ENCODE measurements at regions not wholly inside any gene's neighbourhood (a gene's known extent, or its start where the extent isn't known, plus 50 kb on each side); places are given as distances from the start of the nearest gene placed in this dataset.
A peak's percentile ranks its signal among the peaks of the same experiment; 100 is the strongest.
"Not testable (repeated sequence)": the region's sequence is repeated elsewhere in the genome, so short reads cannot be mapped to it uniquely, and the experiment has no call there.

DNA sequence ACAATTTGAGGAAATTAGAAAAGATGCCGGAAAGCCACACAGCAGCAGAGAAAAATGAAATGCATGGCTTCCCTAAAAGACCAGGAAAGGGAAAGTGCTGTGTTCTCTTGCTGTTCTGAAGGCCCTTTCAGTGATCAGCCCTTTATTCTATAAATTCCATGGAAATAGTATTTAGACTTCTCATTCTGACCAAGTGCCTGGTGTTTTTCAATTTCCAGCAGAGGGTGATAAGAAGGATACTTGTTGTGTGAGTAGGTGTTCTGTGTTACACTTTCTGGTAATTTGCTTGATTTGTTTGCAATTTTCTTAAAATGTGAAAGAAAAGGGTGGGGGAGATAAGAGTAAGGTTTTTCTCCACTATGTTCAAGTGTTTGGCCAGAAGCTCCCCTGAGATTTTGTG lies 504.5 kb downstream of the IRS1 start:
- no peak overlapping the region for H3K27ac ChIP-seq
- no peaks in the 10 kb centered on the region for H3K4me1 ChIP-seq (replicated peaks)
- H3K36me3 ChIP-seq: no peaks in the 10 kb centered on the region
- no peaks in the 10 kb centered on the region for H3K27me3 ChIP-seq (replicated peaks)
- no peak overlapping the region for H3K4me3 ChIP-seq
- no peak for DNase-seq (ENCODE audit: low read depth in 1 of 2, low spot score in 2 of 2)
- peaks cover 8% of the 10 kb centered on the region; the same call in 1 of the 2 replicates for H3K9me3 ChIP-seq (replicated peaks)

DNA sequence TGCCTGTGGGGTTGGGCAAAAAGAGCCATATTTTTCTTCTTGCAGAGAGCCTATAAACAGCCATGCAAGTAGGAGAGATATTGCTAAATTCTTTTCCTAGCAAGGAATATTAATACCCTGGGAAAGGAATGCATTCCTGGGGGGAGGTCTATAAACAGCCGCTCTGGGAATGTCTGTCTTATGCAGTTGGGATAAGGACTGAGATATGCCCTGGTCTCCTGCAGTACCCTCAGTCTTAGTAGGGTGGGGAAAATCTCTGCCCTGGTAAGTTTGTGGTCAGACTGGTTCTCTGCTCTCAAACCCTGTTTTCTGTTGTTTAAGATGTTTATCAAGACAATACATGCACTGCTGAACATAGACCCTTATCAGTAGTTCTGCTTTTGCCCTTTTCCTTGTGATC lies 508.3 kb downstream of the IRS1 start:
- H3K4me1 ChIP-seq (replicated peaks); H3K27me3 ChIP-seq (replicated peaks); H3K27ac ChIP-seq; H3K36me3 ChIP-seq; DNase-seq (ENCODE audit: low read depth in 1 of 2, low spot score in 2 of 2); H3K9me3 ChIP-seq (replicated peaks); H3K4me3 ChIP-seq: not testable (repeated sequence)

DNA sequence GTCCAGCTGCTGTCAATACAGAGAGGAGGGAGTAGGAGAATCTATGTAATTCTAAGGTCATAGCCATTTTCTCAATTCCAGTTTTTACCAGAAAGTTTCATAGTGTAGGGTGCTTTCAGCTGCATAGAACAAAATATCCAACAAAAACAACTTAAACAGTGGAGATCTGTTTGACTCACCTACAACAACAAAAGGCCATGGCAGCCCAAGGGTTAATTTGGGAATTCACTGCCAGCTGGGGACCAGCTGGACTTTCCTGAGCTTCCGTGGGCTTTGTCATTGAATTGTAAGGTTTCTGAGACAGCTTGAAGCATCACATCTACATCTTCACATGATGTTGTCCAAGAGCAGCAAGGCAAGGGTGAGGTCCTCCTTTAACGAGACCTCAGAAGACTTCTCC lies 512.7 kb downstream of the IRS1 start:
- no peak overlapping the region for H3K27ac ChIP-seq
- no peaks in the 10 kb centered on the region for H3K4me1 ChIP-seq (replicated peaks)
- no peak for DNase-seq (ENCODE audit: low read depth in 1 of 2, low spot score in 2 of 2)
- peaks cover 3% of the 10 kb centered on the region; the same call in 1 of the 2 replicates for H3K9me3 ChIP-seq (replicated peaks)
- no peaks in the 10 kb centered on the region for H3K36me3 ChIP-seq
- H3K4me3 ChIP-seq: no peak overlapping the region
- H3K27me3 ChIP-seq (replicated peaks): no peaks in the 10 kb centered on the region

DNA sequence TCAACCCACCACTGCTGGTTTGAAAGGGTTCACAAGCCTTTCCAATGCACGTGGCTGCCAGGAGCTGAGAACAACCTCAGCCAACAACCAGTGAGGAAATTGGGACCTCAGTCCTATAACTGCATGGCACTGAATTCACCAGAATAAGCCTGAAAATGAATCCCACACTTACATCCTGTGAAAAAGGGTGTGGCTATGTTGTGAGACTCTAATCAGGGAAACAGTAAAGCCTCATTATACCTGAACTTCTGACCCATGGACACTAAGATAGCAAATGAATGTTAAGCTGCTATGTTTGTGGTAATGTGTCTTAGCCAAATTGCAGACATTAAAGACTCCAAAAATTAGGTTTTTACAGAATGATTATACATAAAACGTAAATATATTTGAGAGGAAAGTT lies 515.8 kb downstream of the IRS1 start:
- no peaks in the 10 kb centered on the region for H3K27me3 ChIP-seq (replicated peaks)
- no peak for DNase-seq (ENCODE audit: low read depth in 1 of 2, low spot score in 2 of 2)
- no peaks in the 10 kb centered on the region for H3K36me3 ChIP-seq
- no peaks in the 10 kb centered on the region for H3K4me1 ChIP-seq (replicated peaks)
- H3K9me3 ChIP-seq (replicated peaks): no peaks in the 10 kb centered on the region; the same call in 1 of the 2 replicates
- H3K4me3 ChIP-seq: no peak overlapping the region
- no peak overlapping the region for H3K27ac ChIP-seq

- DNase-seq (ENCODE audit: low read depth in 1 of 2, low spot score in 2 of 2): no peak
- H3K27ac ChIP-seq: no peak overlapping the region
- H3K4me1 ChIP-seq (replicated peaks): no peaks in the 10 kb centered on the region
- H3K4me3 ChIP-seq: no peak overlapping the region
- H3K27me3 ChIP-seq (replicated peaks): no peaks in the 10 kb centered on the region
- no peaks in the 10 kb centered on the region; the same call in 1 of the 2 replicates for H3K9me3 ChIP-seq (replicated peaks)
- H3K36me3 ChIP-seq: no peaks in the 10 kb centered on the region
Measured at GRCh38 chr2:226282151-226282550, 517.5 kb downstream of the IRS1 start.

DNA sequence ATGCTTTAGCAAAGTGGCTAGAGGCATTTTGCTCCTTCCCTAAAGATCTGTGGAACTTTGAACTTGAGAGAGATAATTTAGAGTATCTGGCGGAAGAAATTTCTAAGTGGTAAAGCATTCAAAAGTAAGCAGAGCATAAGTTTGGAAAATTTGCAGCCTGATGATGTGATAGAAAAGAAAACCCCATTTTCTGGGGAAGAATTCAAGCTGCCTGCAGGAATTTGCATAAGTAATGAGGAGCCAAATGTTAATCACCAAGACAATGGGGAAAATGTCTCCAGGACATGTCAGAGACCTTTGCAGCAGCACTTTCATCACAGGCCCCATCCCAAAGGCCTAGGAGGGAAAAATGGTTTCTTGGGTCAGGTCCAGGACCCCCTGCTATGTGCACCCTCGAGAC lies 519.5 kb downstream of the IRS1 start:
- not testable (repeated sequence) for H3K27ac ChIP-seq; H3K9me3 ChIP-seq (replicated peaks); DNase-seq (ENCODE audit: low read depth in 1 of 2, low spot score in 2 of 2); H3K27me3 ChIP-seq (replicated peaks); H3K36me3 ChIP-seq; H3K4me1 ChIP-seq (replicated peaks); H3K4me3 ChIP-seq

DNA sequence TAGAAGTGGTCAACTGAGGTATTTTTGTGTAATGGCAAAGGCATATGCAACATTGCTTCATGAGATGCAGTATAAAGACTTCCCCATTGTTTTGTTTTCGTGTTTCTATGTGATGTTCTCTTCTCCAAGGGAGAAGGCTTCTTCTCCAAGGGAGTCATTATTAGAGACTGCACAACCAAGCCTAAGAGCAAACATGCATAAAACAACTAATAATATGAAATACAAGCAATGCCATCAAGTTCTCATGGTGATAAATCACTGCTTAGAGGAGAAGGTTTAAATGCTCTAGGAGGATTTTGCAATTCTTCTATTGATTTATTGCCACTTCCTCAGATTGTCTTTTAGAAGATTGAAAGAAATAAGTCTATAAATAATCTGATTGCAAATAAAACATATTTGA lies 524.4 kb downstream of the IRS1 start:
- no peaks in the 10 kb centered on the region for H3K27me3 ChIP-seq (replicated peaks)
- H3K4me1 ChIP-seq (replicated peaks): 0 out of 2 replicates have a peak, but pooled peaks cover 7% of the 10 kb centered on the region
- no peak overlapping the region for H3K4me3 ChIP-seq
- no peaks in the 10 kb centered on the region for H3K9me3 ChIP-seq (replicated peaks)
- no peak for DNase-seq (ENCODE audit: low read depth in 1 of 2, low spot score in 2 of 2)
- no peaks in the 10 kb centered on the region for H3K36me3 ChIP-seq
- H3K27ac ChIP-seq: no peak overlapping the region

DNA sequence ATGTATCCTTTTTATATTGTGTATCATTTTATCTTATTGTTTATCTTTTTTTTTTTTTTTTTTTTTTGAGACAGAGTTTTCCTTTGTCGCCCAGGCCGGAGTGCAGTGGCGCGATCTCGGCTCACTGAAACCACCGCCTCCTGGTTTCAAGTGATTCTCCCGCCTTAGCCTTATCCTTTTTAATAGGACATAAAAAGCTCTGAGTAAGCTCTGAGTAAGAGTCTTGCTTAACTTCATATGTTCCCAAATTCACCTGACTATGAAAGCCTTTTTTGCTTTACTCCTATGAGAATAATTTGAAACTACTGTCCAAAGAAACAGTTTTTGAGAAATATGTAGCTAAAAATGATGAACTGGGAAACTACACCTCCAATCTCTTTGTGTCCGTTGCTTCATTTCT lies 525.5 kb downstream of the IRS1 start:
- Histone ChIP-seq H3K4me3 (no peak overlapping the region), H3K4me1 (replicated peaks) (0 out of 2 replicates have a peak, but pooled peaks cover 7% of the 10 kb centered on the region), H3K36me3 (no peaks in the 10 kb centered on the region), H3K27me3 (replicated peaks) (no peaks in the 10 kb centered on the region), H3K27ac (no peak overlapping the region), H3K9me3 (replicated peaks) (no peaks in the 10 kb centered on the region)
- DNase-seq (ENCODE audit: low read depth in 1 of 2, low spot score in 2 of 2): no peak

- H3K27me3 ChIP-seq (replicated peaks): no peaks in the 10 kb centered on the region
- H3K4me3 ChIP-seq: no peak overlapping the region
- H3K27ac ChIP-seq: no peak overlapping the region
- DNase-seq (ENCODE audit: low read depth in 1 of 2, low spot score in 2 of 2): no peak
- H3K4me1 ChIP-seq (replicated peaks): 0 out of 2 replicates have a peak, but pooled peaks cover 7% of the 10 kb centered on the region
- no peaks in the 10 kb centered on the region for H3K9me3 ChIP-seq (replicated peaks)
- no peaks in the 10 kb centered on the region for H3K36me3 ChIP-seq
Measured at GRCh38 chr2:226273440-226273839, 526.2 kb downstream of the IRS1 start.

DNA sequence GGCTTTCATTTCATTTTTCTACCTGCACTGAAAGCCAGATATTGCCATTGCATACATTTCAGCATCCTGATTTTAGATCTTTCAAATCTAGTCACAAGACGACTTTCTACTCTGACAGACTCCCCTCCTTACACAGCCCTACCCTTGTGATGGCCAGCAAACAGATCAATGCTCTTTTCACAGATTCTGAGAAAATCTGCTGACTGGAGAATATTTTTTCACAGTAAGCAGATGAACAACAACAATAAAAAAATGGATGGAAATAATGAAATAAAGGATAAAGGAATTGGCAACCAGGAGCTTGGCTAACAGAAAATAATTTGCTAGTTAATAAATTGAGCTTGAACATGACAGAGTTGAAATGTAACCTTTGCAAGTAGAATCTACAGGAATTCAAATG lies 527.2 kb downstream of the IRS1 start:
- Histone ChIP-seq H3K27ac (no peak overlapping the region), H3K36me3 (no peaks in the 10 kb centered on the region)

DNA sequence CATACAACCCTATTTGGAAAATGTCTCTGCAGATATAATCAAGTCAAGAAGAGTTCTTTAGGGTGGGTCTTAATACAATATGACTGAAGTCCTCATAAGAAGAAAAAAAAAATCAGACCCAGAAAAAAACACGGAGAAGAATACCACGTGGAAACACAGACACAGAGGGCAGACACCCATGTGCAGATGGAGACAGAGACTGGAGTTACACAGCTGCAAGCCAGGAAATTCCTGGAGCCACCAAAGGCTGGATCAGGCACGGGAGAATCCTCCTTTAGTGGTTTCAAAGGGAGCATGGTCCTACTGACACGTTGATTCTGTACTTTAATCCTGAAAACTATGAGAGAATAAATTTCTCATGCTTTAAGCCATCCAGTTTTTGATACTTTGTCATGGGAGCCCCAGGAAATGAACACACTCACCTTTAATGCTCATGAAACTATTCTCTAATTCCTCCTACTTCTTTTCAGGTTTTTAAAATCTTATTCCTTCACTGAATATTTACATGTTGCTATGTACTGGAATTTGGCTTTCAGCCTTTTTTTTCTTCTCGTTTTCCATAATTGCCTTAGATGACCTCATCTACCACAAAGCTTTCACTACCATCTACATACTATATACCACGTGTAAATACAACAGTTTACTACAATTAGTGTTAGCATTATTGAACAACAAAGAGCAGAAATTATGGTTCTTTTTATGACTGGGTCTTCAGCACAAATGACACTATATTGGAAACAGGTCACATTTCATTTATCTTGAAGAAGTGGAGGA lies 529.1 kb downstream of the IRS1 start:
- H3K4me1 ChIP-seq (replicated peaks): 0 out of 2 replicates have a peak, but pooled peaks cover 7% of the 10 kb centered on the region
- H3K4me3 ChIP-seq: no peak overlapping the region
- no peak overlapping the region for H3K27ac ChIP-seq
- DNase-seq (ENCODE audit: low read depth in 1 of 2, low spot score in 2 of 2): peak in 1 of 2 experiments; percentile 15
- H3K9me3 ChIP-seq (replicated peaks): no peaks in the 10 kb centered on the region
- no peaks in the 10 kb centered on the region for H3K36me3 ChIP-seq
- H3K27me3 ChIP-seq (replicated peaks): no peaks in the 10 kb centered on the region

More for the DNA sequence above, 527.2 kb downstream of the IRS1 start:
- Histone ChIP-seq H3K9me3 (replicated peaks) (no peaks in the 10 kb centered on the region), H3K4me1 (replicated peaks) (0 out of 2 replicates have a peak, but pooled peaks cover 7% of the 10 kb centered on the region), H3K27me3 (replicated peaks) (no peaks in the 10 kb centered on the region), H3K4me3 (no peak overlapping the region)
- no peak for DNase-seq (ENCODE audit: low read depth in 1 of 2, low spot score in 2 of 2)

DNA sequence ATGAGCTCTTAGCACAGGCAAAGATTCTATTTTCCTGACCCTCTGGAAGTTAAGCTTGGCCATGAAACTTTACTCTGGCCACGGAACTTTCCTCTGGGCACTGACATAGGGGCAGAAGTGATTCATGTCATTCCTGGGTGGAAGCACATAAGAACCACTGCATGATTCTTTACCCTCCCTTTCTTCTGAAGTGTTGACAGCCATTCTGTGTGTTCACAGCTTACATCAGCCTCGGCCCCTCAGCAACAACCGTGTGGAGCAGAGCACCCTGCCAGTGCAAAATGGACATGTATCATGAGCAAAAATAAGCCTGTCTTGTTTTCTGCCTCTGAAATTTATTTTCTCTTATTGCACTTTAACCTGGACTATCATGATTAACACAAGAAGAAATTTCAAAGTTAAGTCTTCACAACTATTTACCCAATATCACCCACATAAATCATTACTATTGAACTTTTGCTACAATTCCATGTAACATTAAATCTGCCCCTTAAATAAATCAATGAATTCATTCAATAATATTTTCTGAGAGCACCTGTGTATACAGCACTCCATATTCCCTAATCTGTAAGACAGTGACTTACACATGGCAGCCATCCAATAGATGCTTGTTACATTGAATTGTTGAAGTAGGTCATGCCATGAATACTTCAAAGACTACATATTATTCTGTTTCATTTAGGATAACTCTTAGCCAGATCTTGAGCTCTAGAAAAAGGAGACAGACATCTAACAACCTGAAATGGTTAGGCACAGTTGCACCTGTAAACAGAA lies 531.9 kb downstream of the IRS1 start:
- H3K9me3 ChIP-seq (replicated peaks): 0 out of 2 replicates have a peak, but pooled peaks cover 2% of the 10 kb centered on the region
- H3K27me3 ChIP-seq (replicated peaks): no peaks in the 10 kb centered on the region
- H3K27ac ChIP-seq: no peak overlapping the region
- H3K36me3 ChIP-seq: no peaks in the 10 kb centered on the region
- no peak for DNase-seq (ENCODE audit: low read depth in 1 of 2, low spot score in 2 of 2)
- 0 out of 2 replicates have a peak, but pooled peaks cover 7% of the 10 kb centered on the region for H3K4me1 ChIP-seq (replicated peaks)
- no peak overlapping the region for H3K4me3 ChIP-seq

DNA sequence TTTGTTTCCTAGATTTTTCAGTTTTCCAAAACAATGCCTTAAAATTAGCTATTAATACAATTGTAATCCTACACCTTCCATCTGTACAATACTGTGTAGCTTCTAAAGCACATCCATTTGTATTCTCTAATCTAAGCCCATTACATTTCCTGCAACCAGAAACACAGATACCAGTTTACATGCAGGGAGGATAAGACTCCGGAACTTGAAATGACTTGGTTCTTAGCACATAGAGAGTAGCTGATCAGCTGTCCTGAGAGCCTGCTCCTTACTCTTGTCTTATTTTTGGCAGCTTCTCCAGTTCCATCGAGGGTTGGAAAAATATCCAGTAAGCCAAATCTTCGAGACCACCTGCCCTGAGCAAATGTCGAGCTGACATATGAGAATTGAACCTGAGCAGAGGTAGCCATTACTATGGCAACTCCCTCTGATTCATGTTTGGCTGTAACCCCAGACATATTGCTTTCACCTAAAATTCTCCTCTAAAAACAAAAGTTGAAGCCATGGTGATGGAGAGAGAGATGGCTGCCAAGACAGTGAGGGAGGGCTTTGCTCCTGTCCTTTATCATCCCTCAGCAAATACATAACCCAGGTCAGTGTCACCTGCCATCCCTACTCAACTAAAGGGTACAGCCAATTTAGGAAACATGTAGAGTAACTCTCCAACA lies 542.8 kb downstream of the IRS1 start:
- H3K4me1 ChIP-seq (replicated peaks): peaks cover 8% of the 10 kb centered on the region
- no peaks in the 10 kb centered on the region for H3K9me3 ChIP-seq (replicated peaks)
- no peaks in the 10 kb centered on the region for H3K36me3 ChIP-seq
- no peak overlapping the region for H3K27ac ChIP-seq
- no peaks in the 10 kb centered on the region for H3K27me3 ChIP-seq (replicated peaks)
- no peak for DNase-seq (ENCODE audit: low read depth in 1 of 2, low spot score in 2 of 2)
- no peak overlapping the region for H3K4me3 ChIP-seq

- H3K4me1 ChIP-seq (replicated peaks): peaks cover 8% of the 10 kb centered on the region
- no peak overlapping the region for H3K4me3 ChIP-seq
- H3K36me3 ChIP-seq: no peaks in the 10 kb centered on the region
- peak in 1 of 2 experiments; percentile 37 for DNase-seq (ENCODE audit: low read depth in 1 of 2, low spot score in 2 of 2)
- no peaks in the 10 kb centered on the region for H3K27me3 ChIP-seq (replicated peaks)
- no peak overlapping the region for H3K27ac ChIP-seq
- H3K9me3 ChIP-seq (replicated peaks): no peaks in the 10 kb centered on the region
Measured at GRCh38 chr2:226256237-226256636, 543.4 kb downstream of the IRS1 start.

Measured in SJSA1 (cell line).